HFF-Myc (cell line): ENCODE measurements at regions not wholly inside any gene's neighbourhood (a gene's known extent, or its start where the extent isn't known, plus 50 kb on each side); places are given as distances from the start of the nearest gene placed in this dataset.

Experiments
- DNase-seq: peaks from one replicate; pipeline ENCODE4 v3.0.0-alpha.2; 2011; ENCODE audit warnings: low read depth; ENCODE audit errors: extremely low read depth
- H3K4me3 ChIP-seq: replicated peaks from 2 replicates; pipeline ENCODE4 v1.5.1; 2011; ENCODE audit warnings: low read depth, mild to moderate bottlenecking, control low read depth, low read length
- TF ChIP-seq, protein P1 (sequence below): IDR thresholded peaks from 2 replicates; pipeline ENCODE4 v1.5.1; 2012; ENCODE audit warnings: mild to moderate bottlenecking, low read depth, low read length, control low read depth; ENCODE audit errors: missing control alignments

DNA sequence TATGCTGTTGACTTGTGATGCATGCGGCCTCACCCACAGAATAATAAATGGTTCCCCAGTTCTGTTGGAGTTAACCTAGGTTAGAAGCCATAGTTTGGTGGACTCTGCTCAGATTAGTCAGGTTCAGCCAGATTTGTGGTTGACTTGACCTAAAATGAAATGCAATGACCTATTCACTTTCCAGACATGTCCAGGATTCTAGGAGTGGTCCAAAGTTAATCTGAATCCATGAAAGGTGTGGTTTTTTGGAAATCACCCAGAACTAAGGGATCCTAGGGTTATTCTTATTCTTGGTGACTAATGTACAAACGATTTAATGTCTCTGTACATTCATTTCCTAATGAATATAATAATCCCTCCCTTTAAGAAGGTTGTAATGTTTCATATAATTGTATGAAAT lies 88.9 kb upstream of the RBBP8 start:
- DNase-seq: no peak
- TF ChIP-seq, protein P1, sequence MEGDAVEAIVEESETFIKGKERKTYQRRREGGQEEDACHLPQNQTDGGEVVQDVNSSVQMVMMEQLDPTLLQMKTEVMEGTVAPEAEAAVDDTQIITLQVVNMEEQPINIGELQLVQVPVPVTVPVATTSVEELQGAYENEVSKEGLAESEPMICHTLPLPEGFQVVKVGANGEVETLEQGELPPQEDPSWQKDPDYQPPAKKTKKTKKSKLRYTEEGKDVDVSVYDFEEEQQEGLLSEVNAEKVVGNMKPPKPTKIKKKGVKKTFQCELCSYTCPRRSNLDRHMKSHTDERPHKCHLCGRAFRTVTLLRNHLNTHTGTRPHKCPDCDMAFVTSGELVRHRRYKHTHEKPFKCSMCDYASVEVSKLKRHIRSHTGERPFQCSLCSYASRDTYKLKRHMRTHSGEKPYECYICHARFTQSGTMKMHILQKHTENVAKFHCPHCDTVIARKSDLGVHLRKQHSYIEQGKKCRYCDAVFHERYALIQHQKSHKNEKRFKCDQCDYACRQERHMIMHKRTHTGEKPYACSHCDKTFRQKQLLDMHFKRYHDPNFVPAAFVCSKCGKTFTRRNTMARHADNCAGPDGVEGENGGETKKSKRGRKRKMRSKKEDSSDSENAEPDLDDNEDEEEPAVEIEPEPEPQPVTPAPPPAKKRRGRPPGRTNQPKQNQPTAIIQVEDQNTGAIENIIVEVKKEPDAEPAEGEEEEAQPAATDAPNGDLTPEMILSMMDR: no peak
- H3K4me3 ChIP-seq: no peak overlapping the region

DNA sequence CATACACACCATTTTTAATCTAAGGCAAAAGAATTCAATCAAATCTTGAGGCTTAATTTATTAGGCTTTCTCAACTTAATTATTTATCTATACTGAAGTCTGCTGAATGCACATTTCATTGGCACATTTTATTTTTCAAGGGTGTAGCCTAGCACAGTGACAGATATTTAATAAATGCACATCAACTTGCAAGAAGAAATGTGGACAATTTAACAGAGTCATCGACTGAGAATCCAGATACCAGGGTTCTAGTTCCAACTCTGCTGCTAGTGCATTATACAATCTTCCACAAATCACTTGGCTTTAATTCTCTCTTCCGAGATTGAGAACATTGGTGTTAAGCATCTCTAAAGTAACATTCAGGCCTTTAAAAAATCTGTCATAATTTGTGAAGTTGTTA lies 88.5 kb upstream of the RBBP8 start:
- DNase-seq: no peak
- H3K4me3 ChIP-seq: no peak overlapping the region
- TF ChIP-seq, protein P1: no peak

GRCh38 chr18:22846088-22846683 lies 86.9 kb upstream of the RBBP8 start:
- H3K4me3 ChIP-seq: no peak overlapping the region
- TF ChIP-seq, protein P1: peak; percentile 28
- no peak for DNase-seq

DNA sequence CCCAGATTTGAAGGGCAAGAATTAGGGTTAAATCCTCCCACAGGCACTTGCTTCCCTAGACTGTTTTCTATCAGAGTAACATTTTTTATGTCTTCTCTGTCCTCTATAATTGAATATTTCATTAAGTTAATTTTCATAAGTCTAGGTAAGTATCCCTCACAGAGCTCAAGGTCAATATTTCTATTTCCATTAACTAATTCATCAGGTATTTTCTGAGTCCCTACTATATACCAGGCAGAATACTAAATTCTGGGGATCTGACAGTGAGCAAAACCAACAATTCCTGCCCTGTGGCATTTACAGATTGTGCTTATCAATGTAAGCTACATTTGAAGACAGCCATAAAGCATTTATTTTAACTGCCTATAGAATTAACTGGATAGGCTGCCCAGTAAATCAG lies 86.4 kb upstream of the RBBP8 start:
- TF ChIP-seq, protein P1: no peak
- no peak for DNase-seq

GRCh38 chr18:22847392-22847791 lies 85.7 kb upstream of the RBBP8 start:
- DNase-seq: no peak
- TF ChIP-seq, protein P1: no peak
- no peak overlapping the region for H3K4me3 ChIP-seq

More for the DNA sequence above, 86.4 kb upstream of the RBBP8 start:
- H3K4me3 ChIP-seq: no peak overlapping the region

GRCh38 chr18:22847867-22848451 lies 85.2 kb upstream of the RBBP8 start:
- no peak for DNase-seq
- TF ChIP-seq, protein P1: no peak
- no peak overlapping the region for H3K4me3 ChIP-seq

DNA sequence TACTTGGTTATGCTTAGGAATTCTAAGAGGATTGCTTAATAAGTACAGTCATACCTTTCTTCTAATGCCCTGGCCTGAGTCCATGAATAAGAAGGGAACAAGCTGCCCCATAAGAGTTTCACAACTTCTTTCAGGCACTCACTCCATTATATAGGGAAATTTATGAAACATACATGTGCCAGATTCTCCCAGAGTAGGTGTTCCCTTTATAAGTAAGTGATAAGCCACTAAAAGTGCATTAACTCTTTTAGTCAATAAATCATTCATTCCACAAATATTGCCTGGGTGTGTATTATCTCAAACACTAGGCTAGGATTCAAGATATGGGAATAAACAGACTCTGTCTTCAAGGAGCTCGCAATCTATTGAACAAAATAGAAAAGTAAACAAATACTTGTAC lies 84.5 kb upstream of the RBBP8 start:
- DNase-seq: no peak
- no peak overlapping the region for H3K4me3 ChIP-seq
- TF ChIP-seq, protein P1: no peak
